GM12878 (cell line): ENCODE measurements at regions not wholly inside any gene's neighbourhood (a gene's known extent, or its start where the extent isn't known, plus 50 kb on each side); places are given as distances from the start of the nearest gene placed in this dataset.
"Not testable (repeated sequence)": the region's sequence is repeated elsewhere in the genome, so short reads cannot be mapped to it uniquely, and the experiment has no call there.

Experiments
- ATF7 ChIP-seq: fragments of 450-650 bp; IDR thresholded peaks from 2 replicates; pipeline ENCODE4 v1.6.1; 2016; ENCODE audit warnings: low read depth, mild to moderate bottlenecking
- CBX5 ChIP-seq: sonication (generic); IDR thresholded peaks from 2 replicates; pipeline ENCODE4 v1.6.1; 2016; ENCODE audit warnings: low read depth, moderate library complexity, mild to moderate bottlenecking, inconsistent platforms
- CTCF ChIP-seq, 3 experiments: IDR thresholded peaks in 2 of 3; conservative IDR thresholded peaks in 1 of 3; 2 replicates each; pipeline ENCODE4 v1.5.1; 2011; ENCODE audit warnings: low read depth in 3 of 3, low read length in 3 of 3, mild to moderate bottlenecking in 3 of 3, control low read depth in 2 of 3, moderate library complexity in 2 of 3, inconsistent platforms in 1 of 3, mixed read lengths in 1 of 3; ENCODE audit not compliant: control insufficient read depth in 2 of 3, insufficient read depth in 1 of 3; ENCODE audit errors: extremely low read depth in 1 of 3
- EZH2 ChIP-seq: IDR thresholded peaks from 2 replicates; pipeline ENCODE4 v1.6.1; 2012; ENCODE audit warnings: low read depth, mild to moderate bottlenecking, control low read depth, inconsistent platforms, low read length, borderline replicate concordance; ENCODE audit not compliant: control insufficient read depth
- MAX ChIP-seq: IDR thresholded peaks from 2 replicates; pipeline ENCODE4 v1.6.1; 2012; ENCODE audit warnings: low read depth, low read length, improper control_type of control experiment
- POLR2A ChIP-seq: IDR thresholded peaks from 2 replicates; pipeline ENCODE4 v1.6.1; 2011; ENCODE audit warnings: low read depth, mild to moderate bottlenecking, low read length
- TCF12 ChIP-seq: IDR thresholded peaks from 2 replicates; pipeline ENCODE4 v1.6.1; 2011; ENCODE audit warnings: low read depth, mild to moderate bottlenecking, low read length

GRCh38 chr21:8388940-8389238 lies 2132.5 kb upstream of the TPTE start:
- not testable (repeated sequence) for TF ChIP-seq POLR2A; TCF12; CBX5; CTCF (IDR thresholded peaks at IDR 0.05 in 2 of 3, conservative IDR thresholded peaks at IDR 0.05 in 1 of 3; ENCODE audit: control insufficient read depth in 2 of 3, extremely low read depth in 1 of 3, insufficient read depth in 1 of 3, low read depth in 3 of 3, low read length in 3 of 3); EZH2; ATF7; MAX
